Colonic mucosa (tissue), 4 donors: ENCODE measurements at regions not wholly inside any gene's neighbourhood (a gene's known extent, or its start where the extent isn't known, plus 50 kb on each side); places are given as distances from the start of the nearest gene placed in this dataset.

ENCODE experiments used
- DNase-seq: peaks from one replicate; pipeline ENCODE4 v3.0.0-alpha.2; 2020
- H3K27ac ChIP-seq: fragments of 200-600 bp; one replicate; pipeline ENCODE4 v1.8.0; 2021
- H3K27me3 ChIP-seq: fragments of 200-600 bp; one replicate; pipeline ENCODE4 v1.8.0; 2021
- H3K36me3 ChIP-seq: fragments of 200-600 bp; one replicate; pipeline ENCODE4 v1.8.0; 2021
- H3K4me1 ChIP-seq: fragments of 200-600 bp; one replicate; pipeline ENCODE4 v1.8.0; 2021; ENCODE audit warnings: mild to moderate bottlenecking
- H3K4me3 ChIP-seq: fragments of 200-600 bp; one replicate; pipeline ENCODE4 v1.8.0; 2021
- H3K9ac ChIP-seq, 2 donors: one replicate each; pipeline ENCODE4 v1.7.0; 2013; ENCODE audit warnings: control low read depth in 2 of 2, low read depth in 2 of 2, low read length in 2 of 2
- H3K9me3 ChIP-seq: fragments of 200-600 bp; one replicate; pipeline ENCODE4 v1.8.0; 2021
- intact Hi-C: fragments of 100-400 bp; cut with DNase I; formaldehyde crosslinking; loops from one replicate; pipeline ENCODE4 v1.14.1; 2022
- TF ChIP-seq, protein P1 (sequence below): fragments of 200-600 bp; IDR thresholded peaks from one replicate; pipeline ENCODE4 v1.8.0; 2022; ENCODE audit warnings: antibody characterized with exemption, mild to moderate bottlenecking
- donor health status: healthy.
- donor health status: DM: no; HTN: no; CAD: no.
- donor health status: DM: no; HTN: no; CAD: no.

DNA sequence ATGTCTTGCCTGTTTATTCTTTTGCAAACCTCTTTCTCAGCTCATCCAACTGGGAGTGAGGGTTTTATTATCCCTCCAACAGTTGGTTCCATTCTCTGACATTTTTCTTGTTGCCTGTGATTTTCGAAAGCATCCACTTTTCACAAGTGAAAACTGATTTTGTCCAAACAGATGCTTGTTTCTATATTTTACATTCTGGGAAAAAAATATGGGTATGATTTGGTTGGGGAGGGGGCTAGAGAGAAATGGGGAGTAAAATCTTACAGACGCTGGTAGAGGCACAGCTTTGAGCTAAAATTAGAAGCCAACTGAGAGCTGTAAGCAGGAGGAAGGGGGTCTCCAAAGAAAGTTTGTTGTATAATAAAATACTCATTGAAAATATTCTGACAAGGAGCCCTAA, 745.3 kb upstream of the CELF4 start:
- Histone ChIP-seq H3K4me3 (no peak overlapping the region), H3K9me3 (no peaks in the 10 kb centered on the region), H3K4me1 (no peaks in the 10 kb centered on the region), H3K27ac (no peak overlapping the region), H3K36me3 (no peaks in the 10 kb centered on the region), H3K9ac (no peak overlapping the region), H3K27me3 (no peaks in the 10 kb centered on the region)
- DNase-seq: no peak
- intact Hi-C loops: no loop called here
- TF ChIP-seq, protein P1, sequence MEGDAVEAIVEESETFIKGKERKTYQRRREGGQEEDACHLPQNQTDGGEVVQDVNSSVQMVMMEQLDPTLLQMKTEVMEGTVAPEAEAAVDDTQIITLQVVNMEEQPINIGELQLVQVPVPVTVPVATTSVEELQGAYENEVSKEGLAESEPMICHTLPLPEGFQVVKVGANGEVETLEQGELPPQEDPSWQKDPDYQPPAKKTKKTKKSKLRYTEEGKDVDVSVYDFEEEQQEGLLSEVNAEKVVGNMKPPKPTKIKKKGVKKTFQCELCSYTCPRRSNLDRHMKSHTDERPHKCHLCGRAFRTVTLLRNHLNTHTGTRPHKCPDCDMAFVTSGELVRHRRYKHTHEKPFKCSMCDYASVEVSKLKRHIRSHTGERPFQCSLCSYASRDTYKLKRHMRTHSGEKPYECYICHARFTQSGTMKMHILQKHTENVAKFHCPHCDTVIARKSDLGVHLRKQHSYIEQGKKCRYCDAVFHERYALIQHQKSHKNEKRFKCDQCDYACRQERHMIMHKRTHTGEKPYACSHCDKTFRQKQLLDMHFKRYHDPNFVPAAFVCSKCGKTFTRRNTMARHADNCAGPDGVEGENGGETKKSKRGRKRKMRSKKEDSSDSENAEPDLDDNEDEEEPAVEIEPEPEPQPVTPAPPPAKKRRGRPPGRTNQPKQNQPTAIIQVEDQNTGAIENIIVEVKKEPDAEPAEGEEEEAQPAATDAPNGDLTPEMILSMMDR: no peak

DNA sequence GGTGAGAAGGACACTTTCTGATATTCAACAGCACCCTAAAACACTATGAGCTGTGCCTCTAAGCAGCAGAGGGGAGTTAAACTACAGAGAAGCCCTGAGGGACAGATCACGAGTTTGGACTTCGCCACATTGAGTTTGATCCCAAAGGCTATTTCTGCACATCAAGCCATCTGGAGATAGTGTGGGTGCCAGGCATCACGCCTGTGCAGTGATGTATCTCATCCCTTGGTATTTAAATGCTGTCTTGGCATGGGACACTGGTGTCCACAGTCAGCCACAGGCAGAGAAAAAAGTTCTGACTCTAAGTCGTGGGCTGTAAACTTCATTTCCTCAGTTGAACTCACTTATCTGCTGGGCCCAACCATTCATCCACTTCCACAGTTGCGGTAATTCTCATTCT, 742.3 kb upstream of the CELF4 start:
- intact Hi-C loops: no loop called here

GRCh38 chr18:38305961-38306360, 740.4 kb upstream of the CELF4 start:
- no peaks in the 10 kb centered on the region for H3K36me3 ChIP-seq
- TF ChIP-seq, protein P1: no peak
- H3K27ac ChIP-seq: no peak overlapping the region
- no peak for DNase-seq
- H3K27me3 ChIP-seq: no peaks in the 10 kb centered on the region
- H3K9ac ChIP-seq: no peak overlapping the region
- intact Hi-C loops: no loop called here
- no peaks in the 10 kb centered on the region for H3K4me1 ChIP-seq
- H3K4me3 ChIP-seq: no peak overlapping the region
- no peaks in the 10 kb centered on the region for H3K9me3 ChIP-seq

More for the DNA sequence above, 742.3 kb upstream of the CELF4 start:
- no peak for DNase-seq
- H3K36me3 ChIP-seq: no peaks in the 10 kb centered on the region
- TF ChIP-seq, protein P1: no peak
- no peaks in the 10 kb centered on the region for H3K4me1 ChIP-seq
- H3K9ac ChIP-seq: no peak overlapping the region
- no peak overlapping the region for H3K27ac ChIP-seq
- H3K4me3 ChIP-seq: no peak overlapping the region
- no peaks in the 10 kb centered on the region for H3K9me3 ChIP-seq
- H3K27me3 ChIP-seq: no peaks in the 10 kb centered on the region

GRCh38 chr18:38301621-38302020, 736.0 kb upstream of the CELF4 start:
- Histone ChIP-seq H3K9ac (no peak overlapping the region), H3K27me3 (no peaks in the 10 kb centered on the region), H3K36me3 (no peaks in the 10 kb centered on the region), H3K27ac (no peak overlapping the region), H3K9me3 (no peaks in the 10 kb centered on the region), H3K4me1 (no peaks in the 10 kb centered on the region), H3K4me3 (no peak overlapping the region)
- no peak for DNase-seq
- intact Hi-C loops: no loop called here
- TF ChIP-seq, protein P1: no peak

DNA sequence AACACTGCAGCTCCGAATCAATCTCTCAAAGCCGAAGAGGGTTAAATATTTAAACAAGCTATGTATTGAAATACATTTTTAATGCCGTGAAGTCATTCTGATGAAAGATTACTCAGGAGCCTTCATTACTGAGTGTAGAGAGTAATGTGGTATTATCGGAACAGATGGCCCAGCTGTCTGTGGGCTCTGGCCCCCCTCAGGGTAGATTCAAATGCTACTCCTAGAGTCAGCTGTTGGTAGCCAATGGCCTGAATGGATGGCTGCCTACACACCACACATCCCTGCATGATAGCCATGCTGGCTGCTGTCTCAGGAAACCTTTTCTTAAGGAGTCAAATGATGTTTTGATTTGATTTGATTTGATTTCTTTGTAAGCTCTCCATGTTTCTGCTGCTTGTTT, 732.3 kb upstream of the CELF4 start:
- TF ChIP-seq, protein P1: no peak
- Histone ChIP-seq H3K36me3 (no peaks in the 10 kb centered on the region), H3K9me3 (no peaks in the 10 kb centered on the region), H3K27me3 (no peaks in the 10 kb centered on the region), H3K4me1 (no peaks in the 10 kb centered on the region), H3K4me3 (no peak overlapping the region), H3K27ac (no peak overlapping the region), H3K9ac (no peak overlapping the region)
- intact Hi-C loops: no loop called here
- no peak for DNase-seq

DNA sequence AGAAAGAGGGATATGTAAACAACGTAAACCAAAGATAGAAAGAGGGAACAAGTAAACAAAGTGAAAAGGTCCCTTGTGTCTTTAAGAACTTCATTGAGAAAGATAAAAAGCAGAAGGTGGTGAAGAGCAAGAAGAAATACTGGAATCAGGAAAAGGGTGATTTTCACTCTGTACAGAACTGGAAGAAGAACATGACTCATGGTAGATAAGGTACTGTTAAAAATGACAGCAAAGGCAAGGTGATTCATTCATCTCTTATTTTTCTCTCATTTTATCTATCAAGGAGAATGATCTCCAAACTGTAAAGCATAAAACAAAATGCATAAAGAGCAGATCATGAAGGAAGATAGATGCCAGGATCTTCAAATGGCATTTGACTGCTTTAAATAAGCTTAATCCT, 724.6 kb upstream of the CELF4 start:
- Histone ChIP-seq H3K9ac (no peak overlapping the region), H3K36me3 (no peaks in the 10 kb centered on the region), H3K4me1 (no peaks in the 10 kb centered on the region), H3K27me3 (no peaks in the 10 kb centered on the region), H3K9me3 (no peaks in the 10 kb centered on the region), H3K4me3 (no peak overlapping the region), H3K27ac (no peak overlapping the region)
- TF ChIP-seq, protein P1: no peak
- DNase-seq: no peak
- intact Hi-C loops: no loop called here
